ENCODE measurements at regions not wholly inside any gene's neighbourhood (a gene's known extent, or its start where the extent isn't known, plus 50 kb on each side); places are given as distances from the start of the nearest gene placed in this dataset.
A peak's percentile ranks its signal among the peaks of the same experiment; 100 is the strongest.
"Not testable (repeated sequence)": the region's sequence is repeated elsewhere in the genome, so short reads cannot be mapped to it uniquely, and the experiment has no call there.

- TF ChIP-seq, protein P1, sequence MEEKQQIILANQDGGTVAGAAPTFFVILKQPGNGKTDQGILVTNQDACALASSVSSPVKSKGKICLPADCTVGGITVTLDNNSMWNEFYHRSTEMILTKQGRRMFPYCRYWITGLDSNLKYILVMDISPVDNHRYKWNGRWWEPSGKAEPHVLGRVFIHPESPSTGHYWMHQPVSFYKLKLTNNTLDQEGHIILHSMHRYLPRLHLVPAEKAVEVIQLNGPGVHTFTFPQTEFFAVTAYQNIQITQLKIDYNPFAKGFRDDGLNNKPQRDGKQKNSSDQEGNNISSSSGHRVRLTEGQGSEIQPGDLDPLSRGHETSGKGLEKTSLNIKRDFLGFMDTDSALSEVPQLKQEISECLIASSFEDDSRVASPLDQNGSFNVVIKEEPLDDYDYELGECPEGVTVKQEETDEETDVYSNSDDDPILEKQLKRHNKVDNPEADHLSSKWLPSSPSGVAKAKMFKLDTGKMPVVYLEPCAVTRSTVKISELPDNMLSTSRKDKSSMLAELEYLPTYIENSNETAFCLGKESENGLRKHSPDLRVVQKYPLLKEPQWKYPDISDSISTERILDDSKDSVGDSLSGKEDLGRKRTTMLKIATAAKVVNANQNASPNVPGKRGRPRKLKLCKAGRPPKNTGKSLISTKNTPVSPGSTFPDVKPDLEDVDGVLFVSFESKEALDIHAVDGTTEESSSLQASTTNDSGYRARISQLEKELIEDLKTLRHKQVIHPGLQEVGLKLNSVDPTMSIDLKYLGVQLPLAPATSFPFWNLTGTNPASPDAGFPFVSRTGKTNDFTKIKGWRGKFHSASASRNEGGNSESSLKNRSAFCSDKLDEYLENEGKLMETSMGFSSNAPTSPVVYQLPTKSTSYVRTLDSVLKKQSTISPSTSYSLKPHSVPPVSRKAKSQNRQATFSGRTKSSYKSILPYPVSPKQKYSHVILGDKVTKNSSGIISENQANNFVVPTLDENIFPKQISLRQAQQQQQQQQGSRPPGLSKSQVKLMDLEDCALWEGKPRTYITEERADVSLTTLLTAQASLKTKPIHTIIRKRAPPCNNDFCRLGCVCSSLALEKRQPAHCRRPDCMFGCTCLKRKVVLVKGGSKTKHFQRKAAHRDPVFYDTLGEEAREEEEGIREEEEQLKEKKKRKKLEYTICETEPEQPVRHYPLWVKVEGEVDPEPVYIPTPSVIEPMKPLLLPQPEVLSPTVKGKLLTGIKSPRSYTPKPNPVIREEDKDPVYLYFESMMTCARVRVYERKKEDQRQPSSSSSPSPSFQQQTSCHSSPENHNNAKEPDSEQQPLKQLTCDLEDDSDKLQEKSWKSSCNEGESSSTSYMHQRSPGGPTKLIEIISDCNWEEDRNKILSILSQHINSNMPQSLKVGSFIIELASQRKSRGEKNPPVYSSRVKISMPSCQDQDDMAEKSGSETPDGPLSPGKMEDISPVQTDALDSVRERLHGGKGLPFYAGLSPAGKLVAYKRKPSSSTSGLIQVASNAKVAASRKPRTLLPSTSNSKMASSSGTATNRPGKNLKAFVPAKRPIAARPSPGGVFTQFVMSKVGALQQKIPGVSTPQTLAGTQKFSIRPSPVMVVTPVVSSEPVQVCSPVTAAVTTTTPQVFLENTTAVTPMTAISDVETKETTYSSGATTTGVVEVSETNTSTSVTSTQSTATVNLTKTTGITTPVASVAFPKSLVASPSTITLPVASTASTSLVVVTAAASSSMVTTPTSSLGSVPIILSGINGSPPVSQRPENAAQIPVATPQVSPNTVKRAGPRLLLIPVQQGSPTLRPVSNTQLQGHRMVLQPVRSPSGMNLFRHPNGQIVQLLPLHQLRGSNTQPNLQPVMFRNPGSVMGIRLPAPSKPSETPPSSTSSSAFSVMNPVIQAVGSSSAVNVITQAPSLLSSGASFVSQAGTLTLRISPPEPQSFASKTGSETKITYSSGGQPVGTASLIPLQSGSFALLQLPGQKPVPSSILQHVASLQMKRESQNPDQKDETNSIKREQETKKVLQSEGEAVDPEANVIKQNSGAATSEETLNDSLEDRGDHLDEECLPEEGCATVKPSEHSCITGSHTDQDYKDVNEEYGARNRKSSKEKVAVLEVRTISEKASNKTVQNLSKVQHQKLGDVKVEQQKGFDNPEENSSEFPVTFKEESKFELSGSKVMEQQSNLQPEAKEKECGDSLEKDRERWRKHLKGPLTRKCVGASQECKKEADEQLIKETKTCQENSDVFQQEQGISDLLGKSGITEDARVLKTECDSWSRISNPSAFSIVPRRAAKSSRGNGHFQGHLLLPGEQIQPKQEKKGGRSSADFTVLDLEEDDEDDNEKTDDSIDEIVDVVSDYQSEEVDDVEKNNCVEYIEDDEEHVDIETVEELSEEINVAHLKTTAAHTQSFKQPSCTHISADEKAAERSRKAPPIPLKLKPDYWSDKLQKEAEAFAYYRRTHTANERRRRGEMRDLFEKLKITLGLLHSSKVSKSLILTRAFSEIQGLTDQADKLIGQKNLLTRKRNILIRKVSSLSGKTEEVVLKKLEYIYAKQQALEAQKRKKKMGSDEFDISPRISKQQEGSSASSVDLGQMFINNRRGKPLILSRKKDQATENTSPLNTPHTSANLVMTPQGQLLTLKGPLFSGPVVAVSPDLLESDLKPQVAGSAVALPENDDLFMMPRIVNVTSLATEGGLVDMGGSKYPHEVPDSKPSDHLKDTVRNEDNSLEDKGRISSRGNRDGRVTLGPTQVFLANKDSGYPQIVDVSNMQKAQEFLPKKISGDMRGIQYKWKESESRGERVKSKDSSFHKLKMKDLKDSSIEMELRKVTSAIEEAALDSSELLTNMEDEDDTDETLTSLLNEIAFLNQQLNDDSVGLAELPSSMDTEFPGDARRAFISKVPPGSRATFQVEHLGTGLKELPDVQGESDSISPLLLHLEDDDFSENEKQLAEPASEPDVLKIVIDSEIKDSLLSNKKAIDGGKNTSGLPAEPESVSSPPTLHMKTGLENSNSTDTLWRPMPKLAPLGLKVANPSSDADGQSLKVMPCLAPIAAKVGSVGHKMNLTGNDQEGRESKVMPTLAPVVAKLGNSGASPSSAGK (IDR thresholded peaks at IDR 0.05): peak; percentile 95
- TF ChIP-seq SUPT5H (IDR thresholded peaks at IDR 0.05) (0 out of 2 replicates have a peak, but pooled peaks have one; percentile 21), MYBL2 (IDR thresholded peaks at IDR 0.05; ENCODE audit: low read depth) (peak; percentile 70), ZFX (CRISPR knock-in tag; IDR thresholded peaks at IDR 0.05) (peak; percentile 59), RBFOX2 (IDR thresholded peaks at IDR 0.05; ENCODE audit: low read depth, low read length) (peak; percentile 49; the same call in 1 of the 2 replicates), TCF7L2 (IDR thresholded peaks at IDR 0.05; ENCODE audit: low read depth, low read length) (0 out of 2 replicates have a peak, but pooled peaks have one; percentile 29), TRIM24 (IDR thresholded peaks at IDR 0.05) (peak; percentile 8 to 28; a peak in 1 of 4 replicates), VEZF1 (CRISPR knock-in tag; IDR thresholded peaks at IDR 0.05) (peak; percentile 70), RAD51 (IDR thresholded peaks at IDR 0.05; ENCODE audit: borderline replicate concordance, low read depth) (peak; percentile 55), BCOR (IDR thresholded peaks at IDR 0.05) (peak; percentile 39; the same call in 1 of the 2 replicates), SP1 (CRISPR knock-in tag; IDR thresholded peaks at IDR 0.05) (peak; percentile 67), SOX6 (IDR thresholded peaks at IDR 0.05) (peak; percentile 57), HMGN3 (IDR thresholded peaks at IDR 0.05; ENCODE audit: borderline replicate concordance, extremely low read depth, insufficient read length, low read depth, low read length) (peak; percentile 67), LCOR (CRISPR knock-in tag; IDR thresholded peaks at IDR 0.05) (peak; percentile 71)
- not testable (repeated sequence) for TF ChIP-seq MYBL2 (CRISPR knock-in tag; IDR thresholded peaks at IDR 0.05; ENCODE audit: borderline replicate concordance)
These were observed 114.7 kb upstream of the NKX1-1 start (continued) for GRCh38 chr4:1520795-1521576.

Measured in K562 (cell line).